GM21360 (cell line): ENCODE measurements at regions not wholly inside any gene's neighbourhood (a gene's known extent, or its start where the extent isn't known, plus 50 kb on each side); places are given as distances from the start of the nearest gene placed in this dataset.

Source experiments
- ATAC-seq: cut with Tn5 transposase; IDR thresholded peaks from one replicate; pipeline ENCODE4 v1.9.1; 2021; ENCODE audit warnings: mild to moderate bottlenecking, moderate library complexity; ENCODE audit not compliant: unreplicated experiment

- ATAC-seq, result no peak
Measured at GRCh38 chr14:41409806-41410205, 196.9 kb upstream of the LRFN5 start.

- no peak for ATAC-seq
Measured at GRCh38 chr14:41404126-41404525, 202.6 kb upstream of the LRFN5 start.

DNA sequence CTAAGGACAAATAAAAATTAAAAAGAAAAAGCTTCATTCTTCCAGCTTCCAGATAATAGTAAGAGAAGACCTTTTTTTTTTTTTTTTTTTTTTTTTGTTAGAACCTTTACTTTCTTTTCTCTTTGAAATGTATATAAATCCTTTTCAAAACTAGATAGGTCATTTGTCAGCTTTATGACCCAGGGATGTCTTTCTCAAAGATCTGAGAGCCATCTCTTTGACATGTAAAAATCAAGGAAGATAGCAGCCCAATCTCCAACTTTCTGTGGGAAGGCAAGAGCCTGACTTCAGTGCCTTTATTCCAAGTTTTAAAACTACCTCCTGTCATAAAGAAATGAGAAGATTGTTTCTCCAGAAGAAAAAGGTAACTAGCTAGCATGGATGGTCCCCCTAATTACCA, 203.3 kb upstream of the LRFN5 start:
- no peak for ATAC-seq

DNA sequence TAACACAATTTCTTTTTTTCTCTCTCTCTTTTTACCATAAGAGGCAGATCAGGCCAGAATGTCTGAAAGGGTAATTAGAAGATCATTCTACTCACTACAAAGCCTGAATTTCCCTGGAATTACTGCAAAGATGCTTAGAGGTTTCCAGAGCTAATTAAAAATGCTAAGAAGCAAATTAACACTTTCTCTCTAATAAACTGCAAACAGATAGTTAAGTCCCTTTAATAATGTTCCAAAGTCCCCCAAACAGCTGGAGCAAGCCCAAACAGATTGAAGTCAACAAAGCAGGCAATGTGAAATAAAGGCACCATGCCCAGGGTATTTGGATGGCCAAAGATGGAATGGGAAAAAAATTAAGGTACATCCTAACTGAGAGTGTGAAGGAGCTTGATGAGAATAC, 208.8 kb upstream of the LRFN5 start:
- ATAC-seq, result no peak

- ATAC-seq, result no peak
Measured at GRCh38 chr14:41393512-41393911, 213.2 kb upstream of the LRFN5 start.

- ATAC-seq, result no peak
Measured at GRCh38 chr14:41392226-41392625, 214.4 kb upstream of the LRFN5 start.

GRCh38 chr14:41389355-41389754, 217.3 kb upstream of the LRFN5 start:
- no peak for ATAC-seq

GRCh38 chr14:41385797-41386196, 220.9 kb upstream of the LRFN5 start:
- ATAC-seq, result no peak

DNA sequence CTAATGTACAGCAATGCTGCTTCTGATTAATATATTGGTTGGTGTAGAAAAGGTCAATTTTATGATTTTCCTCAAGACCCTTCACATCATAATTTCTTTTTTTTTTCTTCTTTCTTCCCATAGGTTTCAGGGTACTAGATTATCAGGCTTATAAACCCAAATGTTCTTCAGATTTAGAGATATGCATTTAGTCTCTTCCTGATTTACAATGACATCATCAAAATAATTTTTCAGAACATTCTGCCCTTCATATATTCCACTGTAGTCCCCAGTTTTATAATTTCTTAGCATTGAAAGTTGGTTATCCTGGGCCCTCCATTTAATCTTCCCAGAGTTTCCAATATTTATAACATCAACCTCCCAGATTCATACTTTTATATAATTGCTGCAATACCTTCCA, 226.7 kb upstream of the LRFN5 start:
- no peak for ATAC-seq

DNA sequence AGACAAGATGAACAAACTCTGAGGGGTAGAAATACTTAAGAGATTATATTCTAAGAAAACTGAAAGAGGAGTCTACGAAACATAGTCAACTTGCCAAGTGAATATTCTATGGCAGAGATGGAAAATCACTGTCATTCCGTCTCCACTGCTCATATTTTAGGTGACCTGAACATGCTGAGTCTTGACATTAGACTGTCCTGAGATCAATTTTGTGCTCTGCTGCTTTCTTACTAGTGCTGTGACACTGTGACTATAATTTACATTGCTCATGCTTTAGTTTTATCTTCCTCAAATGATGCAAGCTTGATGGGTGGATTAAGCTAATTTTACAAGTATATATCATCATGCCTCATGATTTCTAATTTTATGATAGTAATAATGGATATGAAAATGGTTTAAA, 228.2 kb upstream of the LRFN5 start:
- ATAC-seq, result no peak

DNA sequence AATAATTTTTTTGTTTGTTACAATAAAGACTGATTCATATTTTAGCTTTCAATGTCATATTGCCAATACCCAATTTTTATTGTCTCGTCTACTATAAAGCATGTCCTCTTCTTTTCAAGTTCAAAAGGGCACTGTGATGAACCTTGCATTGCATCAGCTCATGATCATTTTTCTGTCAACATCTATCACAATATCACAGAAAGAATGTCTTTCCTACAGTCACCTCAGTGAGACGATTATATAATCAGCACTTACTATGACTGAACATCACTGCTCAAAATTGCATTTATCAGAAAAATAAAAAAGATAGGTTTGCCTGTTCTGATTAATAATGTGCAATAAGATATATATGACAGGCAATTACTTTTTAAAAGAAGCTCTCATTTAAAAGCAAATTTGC, 228.7 kb upstream of the LRFN5 start:
- no peak for ATAC-seq

DNA sequence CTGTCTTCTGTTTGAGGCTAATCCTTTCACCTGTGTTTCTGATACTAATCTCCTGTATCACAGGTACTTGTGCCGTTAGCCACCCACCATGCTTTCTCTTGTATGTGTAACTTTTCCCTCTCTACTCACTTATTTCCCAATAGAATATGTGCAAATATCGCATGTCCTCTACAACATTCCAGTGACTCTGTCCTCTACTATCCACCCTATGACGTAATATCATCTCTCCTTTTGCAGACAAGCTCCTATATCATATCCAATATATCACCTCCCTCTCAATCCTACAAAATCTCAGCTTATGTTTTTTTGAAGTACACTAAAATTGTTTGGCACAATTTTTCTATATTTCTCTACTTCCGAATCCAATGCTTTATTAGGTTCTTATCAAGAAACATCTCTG, 232.6 kb upstream of the LRFN5 start:
- no peak for ATAC-seq

GRCh38 chr14:41362139-41362538, 244.5 kb upstream of the LRFN5 start:
- ATAC-seq, result no peak

GRCh38 chr14:41360126-41360525, 246.6 kb upstream of the LRFN5 start:
- ATAC-seq, result no peak

- no peak for ATAC-seq
Measured at GRCh38 chr14:41355866-41356265, 250.8 kb upstream of the LRFN5 start.

GRCh38 chr14:41350476-41350875, 256.2 kb upstream of the LRFN5 start:
- no peak for ATAC-seq

- ATAC-seq, result no peak
Measured at GRCh38 chr14:41349289-41349910, 257.3 kb upstream of the LRFN5 start.

DNA sequence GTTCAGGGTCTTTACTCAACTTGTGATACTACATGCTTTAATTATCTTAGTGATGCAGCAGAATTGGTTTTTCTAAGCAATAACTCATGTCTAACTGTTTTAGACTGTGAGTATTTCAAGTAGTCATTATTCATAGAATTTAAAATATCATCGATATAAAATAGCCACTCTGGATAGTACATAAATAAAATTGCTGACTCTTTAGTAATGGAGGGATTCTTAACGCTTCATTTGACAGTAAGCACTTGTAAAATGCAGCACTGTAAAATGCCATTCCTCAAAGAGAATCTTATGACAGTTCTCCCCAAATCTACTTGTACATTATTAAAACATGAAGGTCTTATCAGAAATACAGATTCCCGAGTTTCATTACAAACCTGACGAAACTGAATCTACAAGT, 262.8 kb upstream of the LRFN5 start:
- no peak for ATAC-seq

DNA sequence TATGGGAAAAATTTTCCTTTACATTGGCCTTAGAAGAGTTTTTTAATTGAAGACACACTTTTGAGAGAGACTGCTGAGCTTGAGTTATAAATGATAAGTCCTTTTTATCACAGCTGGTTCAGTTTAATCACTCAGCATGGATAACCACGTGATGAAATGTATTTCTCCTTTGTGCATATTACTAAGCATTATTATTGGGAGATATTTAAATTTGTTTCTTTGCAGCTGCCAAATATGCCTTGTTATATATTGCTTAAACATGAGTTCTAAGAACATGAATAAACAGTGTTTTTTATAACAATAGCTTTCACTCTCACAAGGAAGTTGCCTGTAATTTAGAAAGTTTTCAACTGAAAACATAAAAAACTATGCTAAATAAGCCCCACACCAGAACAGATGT, 293.5 kb upstream of the LRFN5 start:
- no peak for ATAC-seq

- ATAC-seq, result no peak
Measured at GRCh38 chr14:41303506-41303905, 303.2 kb upstream of the LRFN5 start.

- ATAC-seq, result no peak
Measured at GRCh38 chr14:41302776-41303175, 303.9 kb upstream of the LRFN5 start.

DNA sequence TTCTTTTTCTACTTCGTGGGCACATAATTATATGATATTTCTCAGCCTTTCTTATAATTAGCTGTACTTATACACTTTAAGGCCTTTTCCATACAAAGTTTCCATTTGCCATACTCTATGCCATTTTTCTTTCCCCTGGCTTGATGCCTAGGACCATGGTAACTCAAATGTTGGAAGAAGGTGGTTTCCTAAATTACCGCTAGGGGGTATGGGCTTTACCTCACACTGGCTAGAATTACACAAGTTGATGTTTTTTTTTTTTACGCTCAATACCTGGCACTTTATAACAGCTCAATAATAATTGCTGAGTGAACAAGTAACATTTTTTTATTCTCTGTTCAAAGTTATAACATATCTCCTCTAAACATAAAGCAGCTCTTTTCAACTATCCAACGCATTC, 306.8 kb upstream of the LRFN5 start:
- ATAC-seq, result no peak

DNA sequence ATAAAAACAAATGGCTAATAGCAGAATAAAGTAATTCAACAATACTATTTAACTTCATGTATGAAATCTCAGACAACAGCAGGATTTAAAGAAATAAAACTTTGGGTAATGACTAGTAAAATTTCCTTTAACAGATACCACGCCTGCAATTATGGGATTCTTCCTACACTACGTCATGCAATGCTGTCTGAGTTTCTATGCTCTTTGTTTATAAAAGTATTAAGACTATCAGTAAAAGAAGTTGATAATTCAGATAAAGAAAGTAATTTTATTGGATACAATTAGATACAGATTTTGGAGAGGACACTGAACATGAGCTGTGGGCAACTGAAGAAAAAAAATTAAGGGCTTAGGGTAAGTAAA, 308.4 kb upstream of the LRFN5 start:
- ATAC-seq, result no peak
